Panc1 (cell line): ENCODE measurements at regions not wholly inside any gene's neighbourhood (a gene's known extent, or its start where the extent isn't known, plus 50 kb on each side); places are given as distances from the start of the nearest gene placed in this dataset.

Experiments
- ATAC-seq: fragments of 200-7000 bp; cut with Tn5 transposase; 2 replicates; pipeline ENCODE4 v1.9.1; 2020; ENCODE audit warnings: mild to moderate bottlenecking, moderate library complexity
- BruUV-seq: library from RNA; stranded (reverse); fragments of 400-500 nt; replicated peaks from 2 replicates; lab custom pipeline; 2021; lab: Mats Ljungman, UMichigan
- CTCF ChIA-PET: fragments of 300-600 bp; sonication (Branson Sonifier 250); formaldehyde crosslinking; loops from one replicate; lab custom pipeline; 2022; ENCODE audit warnings: antibody characterized with exemption; lab: Charles Lee
- POLR2A ChIA-PET: fragments of 300-600 bp; sonication (Branson Sonifier 250); formaldehyde crosslinking; loops from one replicate; lab custom pipeline; 2022; ENCODE audit warnings: antibody characterized with exemption; lab: Charles Lee
- DNase-seq: peaks from one replicate; pipeline ENCODE4 v3.0.0-alpha.2; 2010; ENCODE audit warnings: low read depth, low spot score
- H3K27ac ChIP-seq: 2 replicates; pipeline ENCODE4 v1.5.1; 2011; ENCODE audit warnings: mild to moderate bottlenecking, low read length, inconsistent platforms
- H3K27me3 ChIP-seq: fragments of 200-500 bp; sonication (Bioruptor generic); 2 replicates; pipeline ENCODE4 v1.6.0; 2014; ENCODE audit warnings: low read length, inconsistent platforms; ENCODE audit not compliant: control insufficient read depth, insufficient read depth
- H3K36me3 ChIP-seq: fragments of 200-500 bp; sonication (Bioruptor generic); 2 replicates; pipeline ENCODE4 v1.5.1; 2014; ENCODE audit warnings: inconsistent platforms, mild to moderate bottlenecking, low read length, moderate library complexity; ENCODE audit not compliant: control insufficient read depth, insufficient read depth
- H3K4me1 ChIP-seq: 2 replicates; pipeline ENCODE4 v1.5.1; 2011; ENCODE audit warnings: inconsistent platforms, mild to moderate bottlenecking, low read length, moderate library complexity; ENCODE audit not compliant: control insufficient read depth, insufficient read depth
- H3K4me3 ChIP-seq, 2 experiments: 2 replicates each; pipeline ENCODE4 v1.5.1; 2011 to 2012; ENCODE audit warnings: low read depth in 2 of 2, low read length in 2 of 2, mild to moderate bottlenecking in 2 of 2, inconsistent platforms in 1 of 2, moderate library complexity in 1 of 2
- H3K9me3 ChIP-seq: fragments of 200-500 bp; sonication (Bioruptor generic); 2 replicates; pipeline ENCODE4 v1.5.1; 2014; ENCODE audit warnings: low read depth, mild to moderate bottlenecking, inconsistent platforms, low read length, moderate library complexity; ENCODE audit not compliant: control insufficient read depth, insufficient read depth
- CTCF ChIP-seq: fragments of 450-650 bp; IDR thresholded peaks from 2 replicates; pipeline ENCODE4 v1.5.1; 2017; ENCODE audit warnings: mild to moderate bottlenecking
- REST ChIP-seq, 2 experiments: IDR thresholded peaks; 2 replicates each; pipeline ENCODE4 v1.6.1; 2011 to 2012; ENCODE audit warnings: low read depth in 2 of 2, control low read depth in 1 of 2, low read length in 1 of 2, mild to moderate bottlenecking in 1 of 2, moderate library complexity in 1 of 2; ENCODE audit not compliant: insufficient read depth in 1 of 2
- in situ Hi-C: cut with HindIII; loops from 2 replicates; pipeline ENCODE4 v1.10.0; 2016; ENCODE audit warnings: low sequenced_read_pairs, low pct_unique_long_range_greater_than_20kb
- intact Hi-C: fragments of 100-400 bp; cut with micrococcal nuclease; formaldehyde crosslinking; loops from one replicate; pipeline ENCODE4 v1.10.0; 2022; ENCODE audit not compliant: unreplicated experiment

GRCh38 chr21:17727361-17727760 is 91.8 kb downstream of the C21orf91 start:
- intact Hi-C loops, result no loop called here
- CTCF ChIA-PET, result no interaction called here
- in situ Hi-C loops, result no loop called here

GRCh38 chr21:17726047-17726829 is 92.9 kb downstream of the C21orf91 start:
- ATAC-seq, result no peak
- TF ChIP-seq REST (IDR thresholded peaks at IDR 0.05; ENCODE audit: insufficient read depth in 1 of 2, low read depth in 2 of 2, low read length in 1 of 2) (no peak), CTCF (peak; percentile 28; the same call in 1 of the 2 replicates)
- intact Hi-C loops (no loop called here), in situ Hi-C loops (no loop called here)
- ChIA-PET CTCF (no interaction called here), POLR2A (no interaction called here)
- no peak overlapping the region for H3K4me3 ChIP-seq
- no peaks in the 10 kb centered on the region for H3K36me3 ChIP-seq
- H3K27ac ChIP-seq, result no peak overlapping the region
- BruUV-seq, result no TSS peak
- no peaks in the 10 kb centered on the region for H3K4me1 ChIP-seq
- no peaks in the 10 kb centered on the region for H3K27me3 ChIP-seq
- no peaks in the 10 kb centered on the region for H3K9me3 ChIP-seq
- no peak for DNase-seq

More at GRCh38 chr21:17727361-17727760, 91.8 kb downstream of the C21orf91 start:
- DNase-seq (no peak), ATAC-seq (no peak)
- no peaks in the 10 kb centered on the region for H3K4me1 ChIP-seq
- H3K4me3 ChIP-seq, result no peak overlapping the region
- POLR2A ChIA-PET, result no interaction called here
- H3K36me3 ChIP-seq, result no peaks in the 10 kb centered on the region
- no peaks in the 10 kb centered on the region for H3K9me3 ChIP-seq
- H3K27ac ChIP-seq, result no peak overlapping the region
- no TSS peak for BruUV-seq
- no peaks in the 10 kb centered on the region for H3K27me3 ChIP-seq
- no peak for TF ChIP-seq CTCF

- in situ Hi-C loops (no loop called here), intact Hi-C loops (no loop called here)
- no peak for ATAC-seq
- H3K4me3 ChIP-seq, result no peak overlapping the region
- POLR2A ChIA-PET, result no interaction called here
- no peaks in the 10 kb centered on the region for H3K27me3 ChIP-seq
- H3K9me3 ChIP-seq, result no peaks in the 10 kb centered on the region
- CTCF ChIA-PET, result no interaction called here
- H3K4me1 ChIP-seq, result no peaks in the 10 kb centered on the region
- BruUV-seq, result no TSS peak
- no peaks in the 10 kb centered on the region for H3K36me3 ChIP-seq
- TF ChIP-seq CTCF, result no peak
- DNase-seq, result no peak
- H3K27ac ChIP-seq, result no peak overlapping the region
Measured at GRCh38 chr21:17725339-17725738, 93.8 kb downstream of the C21orf91 start.
